Psoas muscle (tissue), 7 donors: ENCODE measurements at regions not wholly inside any gene's neighbourhood (a gene's known extent, or its start where the extent isn't known, plus 50 kb on each side); places are given as distances from the start of the nearest gene placed in this dataset.

Source experiments
- ATAC-seq, 4 donors: fragments of 200-7000 bp; cut with Tn5 transposase; one replicate each; pipeline ENCODE4 v1.9.1; 2020; ENCODE audit warnings: moderate library complexity in 3 of 4, mild to moderate bottlenecking in 2 of 4
- DNase-seq, 2 donors: peaks; one replicate each; pipeline ENCODE4 v3.0.0-alpha.2; 2020
- H3K27ac ChIP-seq: fragments of 200-600 bp; one replicate; pipeline ENCODE4 v1.8.0; 2022
- H3K27me3 ChIP-seq, 3 donors: fragments of 200-600 bp in 1 of 3; one replicate each; pipeline versions ENCODE4 v1.6.1 to v1.8.0; 2013 to 2022; ENCODE audit warnings: low read length in 2 of 3, mild to moderate bottlenecking in 2 of 3, moderate library complexity in 1 of 3; ENCODE audit not compliant: insufficient read depth in 3 of 3
- H3K36me3 ChIP-seq, 2 donors: fragments of 200-600 bp in 1 of 2; one replicate each; pipeline versions ENCODE4 v1.6.1 to v1.8.0; 2013 to 2022; ENCODE audit warnings: low read depth in 1 of 2, mild to moderate bottlenecking in 1 of 2, moderate library complexity in 1 of 2; ENCODE audit not compliant: insufficient read depth in 1 of 2
- H3K4me1 ChIP-seq: fragments of 200-600 bp; one replicate; pipeline ENCODE4 v1.8.0; 2022
- H3K4me3 ChIP-seq: fragments of 200-600 bp; one replicate; pipeline ENCODE4 v1.8.0; 2022; ENCODE audit warnings: mild to moderate bottlenecking
- H3K9me3 ChIP-seq: fragments of 200-600 bp; one replicate; pipeline ENCODE4 v1.8.0; 2022
- CTCF ChIP-seq: fragments of 200-600 bp; IDR thresholded peaks from one replicate; pipeline ENCODE4 v1.8.0; 2022; ENCODE audit warnings: antibody characterized with exemption
- WGBS, 3 donors: extraction: QIAGEN DNeasy Blood & Tissue Kit; methylation state at CpG; one replicate each; pipeline versions ENCODE4 v1.1.6 to v1.1.7; 2013; 5-methylcytosine and 5-hydroxymethylcytosine counted together
- intact Hi-C, 2 donors: fragments of 100-400 bp; cut with DNase I; formaldehyde crosslinking; loops; one replicate each; pipeline versions ENCODE4 v1.11.0 to v1.14.2; 2022
- donor health status: healthy with polysubstance abuse.
- donor health status: DM: no; HTN: no; CAD: no; lungs with moderate emphysema.
- donor health status: Bipolar disorder and iron deficiency.
- donor health status: healthy.
- donor health status: DM: yes; HTN: yes; CAD: no.
- donor health status: DM: no; HTN: no; CAD: no.
- donor health status: DM: yes; HTN: yes; CAD: no.

DNA sequence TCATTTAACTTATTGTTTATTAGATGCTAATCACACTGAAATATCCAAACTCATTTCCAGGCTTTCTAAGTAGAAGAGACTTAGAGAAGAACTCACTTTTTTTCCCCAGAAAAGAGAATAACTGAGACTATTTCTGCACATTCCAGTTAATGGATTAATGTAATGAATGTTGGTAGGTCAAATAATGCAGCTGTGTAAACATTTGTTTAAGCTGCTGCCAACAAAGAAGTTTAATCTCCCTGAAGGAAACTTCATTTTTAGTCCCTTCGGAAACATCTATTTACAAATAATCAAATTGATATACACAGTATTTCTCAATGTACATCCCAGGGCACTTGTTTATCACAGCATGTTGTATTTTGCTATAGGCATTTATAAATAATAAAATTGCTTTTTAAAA, 126.9 kb downstream of the KCNS3 start:
- Histone ChIP-seq H3K27me3 (no peaks in the 10 kb centered on the region), H3K9me3 (peaks cover 6% of the 10 kb centered on the region), H3K4me3 (no peak overlapping the region), H3K27ac (no peak overlapping the region), H3K4me1 (no peaks in the 10 kb centered on the region), H3K36me3 (no peaks in the 10 kb centered on the region)
- intact Hi-C loops, result no loop called here
- DNase-seq (no peak), ATAC-seq (no peak)
- TF ChIP-seq CTCF, result no peak
- 70 to 79% (median 71%) methylated on average over 1 of the region's 1 CpG for whole genome bisulfite sequencing, 3 donors

DNA sequence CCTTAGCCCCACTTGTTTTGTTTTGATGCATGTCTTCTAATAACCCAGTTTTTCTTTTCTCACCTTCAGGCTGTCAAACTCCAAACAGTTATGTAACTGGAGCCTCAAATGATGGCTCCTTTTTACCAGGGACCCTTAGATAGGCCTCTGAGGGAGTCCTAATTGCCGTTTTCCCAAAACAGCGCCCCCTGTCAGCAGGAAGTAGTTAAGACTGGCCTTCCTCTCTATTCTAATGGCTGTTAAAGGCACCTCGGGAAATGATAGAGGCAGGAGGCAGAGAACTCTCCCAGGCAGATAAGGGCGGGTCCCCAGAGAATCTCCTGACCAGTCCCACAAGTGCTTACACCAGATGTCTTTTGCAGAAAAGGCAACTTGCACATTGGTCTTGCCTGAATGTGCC, 123.2 kb downstream of the KCNS3 start:
- Histone ChIP-seq H3K27ac (no peak overlapping the region), H3K36me3 (no peaks in the 10 kb centered on the region), H3K9me3 (peaks cover 24% of the 10 kb centered on the region), H3K27me3 (no peaks in the 10 kb centered on the region), H3K4me1 (no peaks in the 10 kb centered on the region), H3K4me3 (no peak overlapping the region)
- WGBS, 3 donors, result 61 to 71% (median 62%) methylated on average over 4 of the region's 4 CpGs
- DNase-seq, result no peak
- TF ChIP-seq CTCF, result no peak
- ATAC-seq, result no peak
- intact Hi-C loops, result no loop called here

- WGBS, 3 donors, result 55 to 73% (median 55%) methylated on average over 3 of the region's 3 CpGs
Measured at GRCh38 chr2:17996978-17997377, 118.5 kb downstream of the KCNS3 start.

DNA sequence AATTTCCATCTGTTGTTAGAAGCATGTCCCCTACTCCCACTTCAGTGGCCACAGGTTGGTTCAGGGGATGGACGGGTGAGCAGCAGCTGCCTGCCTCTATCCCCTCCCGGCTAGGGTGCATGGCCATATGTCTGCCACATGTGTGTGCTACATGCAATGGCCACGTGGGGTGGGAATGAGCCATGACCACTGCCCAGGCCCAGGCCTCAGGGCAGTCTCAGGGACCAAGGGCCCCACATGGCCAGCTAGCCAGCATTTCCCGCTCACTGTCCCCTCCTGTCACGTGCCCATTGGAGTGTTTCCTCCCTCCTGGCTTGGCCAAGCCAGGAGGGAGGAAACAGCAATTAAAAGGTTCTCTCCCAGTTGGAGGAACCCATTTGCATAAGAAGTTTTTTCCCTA, 117.1 kb downstream of the KCNS3 start:
- Histone ChIP-seq H3K27ac (no peak overlapping the region), H3K4me3 (no peak overlapping the region), H3K4me1 (no peaks in the 10 kb centered on the region), H3K36me3 (no peaks in the 10 kb centered on the region), H3K27me3 (no peaks in the 10 kb centered on the region), H3K9me3 (peaks cover 17% of the 10 kb centered on the region)
- DNase-seq (no peak), ATAC-seq (no peak)
- intact Hi-C loops, result no loop called here
- TF ChIP-seq CTCF, result no peak
- WGBS, 3 donors, result 86 to 91% (median 89%) methylated on average over 5 of the region's 5 CpGs

More at GRCh38 chr2:17996978-17997377, 118.5 kb downstream of the KCNS3 start:
- Histone ChIP-seq H3K27me3 (no peaks in the 10 kb centered on the region), H3K36me3 (no peaks in the 10 kb centered on the region), H3K4me3 (no peak overlapping the region), H3K4me1 (no peaks in the 10 kb centered on the region), H3K9me3 (peaks cover 24% of the 10 kb centered on the region), H3K27ac (no peak overlapping the region)
- DNase-seq (no peak), ATAC-seq (no peak)
- intact Hi-C loops, result no loop called here
- no peak for TF ChIP-seq CTCF
